GM18499 (cell line): ENCODE measurements at regions not wholly inside any gene's neighbourhood (a gene's known extent, or its start where the extent isn't known, plus 50 kb on each side); places are given as distances from the start of the nearest gene placed in this dataset.

Source experiments
- ATAC-seq: cut with Tn5 transposase; IDR thresholded peaks from one replicate; pipeline ENCODE4 v1.9.1; 2021; ENCODE audit warnings: moderate number of reproducible peaks; ENCODE audit not compliant: insufficient read depth, unreplicated experiment

DNA sequence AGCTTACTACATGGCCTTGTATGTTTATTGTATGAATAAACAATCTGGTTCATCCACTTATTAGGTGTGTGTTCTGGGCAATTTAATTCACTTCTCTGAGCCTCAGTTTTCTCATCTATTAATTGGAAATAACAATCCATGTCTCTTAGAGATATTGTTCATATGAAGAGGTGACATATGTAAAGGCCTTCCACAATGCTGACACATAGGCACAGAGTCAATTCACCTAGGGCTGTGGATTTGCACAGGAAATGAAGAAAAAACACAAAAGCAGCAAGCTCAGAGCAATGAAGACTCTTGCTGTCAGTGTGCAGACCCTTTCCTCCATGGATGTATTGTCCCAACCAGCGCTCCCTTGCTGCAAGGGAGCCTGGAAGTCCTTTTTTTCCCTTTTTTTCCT, 195.2 kb upstream of the CAMK1G start:
- no peak for ATAC-seq

DNA sequence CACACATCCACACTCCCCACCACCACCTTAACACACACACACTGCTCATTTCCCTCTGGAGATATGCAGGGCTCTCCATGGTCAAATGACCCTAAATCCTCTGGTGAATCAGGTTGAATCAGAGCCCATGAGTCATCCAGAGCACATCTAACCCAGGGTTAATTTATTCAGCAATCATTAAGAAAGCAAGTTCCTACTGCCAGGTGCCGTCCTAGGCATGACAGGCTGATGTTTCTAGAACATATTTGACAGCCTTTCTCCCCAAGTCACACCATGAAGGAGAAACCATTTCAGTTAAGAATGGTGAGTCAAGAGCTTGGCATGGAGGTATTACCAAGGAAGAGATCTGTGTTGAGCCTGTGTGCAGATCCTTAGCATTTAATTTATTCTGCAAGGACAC, 194.3 kb upstream of the CAMK1G start:
- ATAC-seq = no peak

GRCh38 chr1:209389975-209390374, 193.5 kb upstream of the CAMK1G start:
- ATAC-seq = no peak

- no peak for ATAC-seq
Measured at GRCh38 chr1:209390764-209391163, 192.8 kb upstream of the CAMK1G start.

GRCh38 chr1:209391792-209392191, 191.7 kb upstream of the CAMK1G start:
- no peak for ATAC-seq

DNA sequence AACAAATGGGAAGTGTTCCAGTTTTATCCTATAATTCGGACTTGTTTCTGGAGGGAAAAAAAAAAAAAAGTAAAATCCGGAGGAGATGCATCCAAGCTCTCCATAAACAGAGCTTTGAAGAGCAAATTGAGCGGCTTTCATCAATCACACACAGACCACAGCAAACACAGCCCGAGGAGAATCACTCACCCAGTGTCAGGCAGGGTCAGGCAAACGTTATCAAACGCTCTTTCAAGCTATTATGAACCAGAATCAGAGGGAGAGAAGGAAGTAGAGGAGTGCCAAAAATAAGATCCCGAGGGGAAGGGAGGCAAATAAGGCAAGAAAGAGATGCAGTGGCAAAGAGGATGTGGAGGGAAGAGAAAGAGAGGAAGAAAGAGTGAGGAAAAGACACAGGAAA, 188.3 kb upstream of the CAMK1G start:
- no peak for ATAC-seq

DNA sequence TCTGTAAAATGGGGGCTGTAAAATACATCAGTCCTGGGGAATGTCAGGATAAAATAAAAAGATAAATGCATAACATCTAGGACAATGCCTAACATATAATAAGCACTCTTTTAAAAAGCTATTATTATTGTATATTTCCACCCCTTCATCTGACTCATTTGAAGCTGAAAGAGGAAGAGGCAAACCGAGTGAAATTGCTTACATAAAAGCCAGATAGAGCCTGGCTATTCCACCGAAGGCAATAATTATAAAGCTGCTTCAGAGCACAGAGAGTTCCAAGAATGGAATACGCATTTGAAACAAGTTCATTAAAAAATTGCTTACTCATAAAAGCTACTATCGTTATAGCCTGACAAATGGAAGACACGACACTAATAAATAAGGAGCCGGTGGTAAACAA, 186.1 kb upstream of the CAMK1G start:
- no peak for ATAC-seq

GRCh38 chr1:209397910-209398309, 185.6 kb upstream of the CAMK1G start:
- no peak for ATAC-seq

- ATAC-seq = no peak
Measured at GRCh38 chr1:209398313-209398991, 185.1 kb upstream of the CAMK1G start.

GRCh38 chr1:209399800-209400199, 183.7 kb upstream of the CAMK1G start:
- ATAC-seq = no peak

DNA sequence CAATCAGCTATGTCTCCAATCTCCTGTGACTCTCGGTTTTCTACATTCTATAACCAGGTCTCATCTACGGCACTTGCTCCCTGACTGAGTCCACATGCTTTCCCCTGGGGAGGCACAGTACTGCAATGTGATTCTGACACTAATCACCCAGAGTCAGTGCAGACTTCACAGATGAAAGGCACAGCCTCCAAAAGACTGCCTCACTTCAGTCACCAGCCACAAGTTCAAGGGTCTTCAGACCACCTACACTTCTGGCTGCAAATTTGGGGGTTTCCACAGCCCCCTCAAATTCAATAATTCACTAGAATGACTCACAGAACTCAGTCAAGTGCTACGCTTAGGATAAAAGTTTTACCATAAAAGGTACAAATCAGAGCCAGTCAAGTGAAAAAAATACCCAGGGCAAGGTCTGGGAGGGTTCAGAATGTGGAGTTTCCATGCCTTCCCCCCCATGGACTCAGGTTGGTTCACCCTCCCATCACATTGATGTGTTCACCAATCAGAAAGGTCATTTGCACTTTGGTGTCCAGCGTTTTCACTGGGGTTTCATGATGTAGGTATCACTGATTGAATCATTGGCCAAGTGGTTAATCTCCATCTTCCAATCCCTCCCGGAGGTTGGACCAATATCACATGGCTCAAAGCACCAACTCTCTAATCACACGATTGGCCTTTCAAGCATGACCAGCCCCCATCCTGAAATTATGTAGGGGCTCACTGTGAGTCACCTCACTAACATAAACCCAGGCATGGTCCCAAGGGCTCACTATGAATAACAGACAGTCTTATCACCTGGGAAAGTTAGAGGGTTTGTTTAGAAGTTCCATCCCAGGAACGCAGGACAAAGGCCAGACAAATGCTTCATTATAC, 182.9 kb upstream of the CAMK1G start:
- ATAC-seq = no peak

DNA sequence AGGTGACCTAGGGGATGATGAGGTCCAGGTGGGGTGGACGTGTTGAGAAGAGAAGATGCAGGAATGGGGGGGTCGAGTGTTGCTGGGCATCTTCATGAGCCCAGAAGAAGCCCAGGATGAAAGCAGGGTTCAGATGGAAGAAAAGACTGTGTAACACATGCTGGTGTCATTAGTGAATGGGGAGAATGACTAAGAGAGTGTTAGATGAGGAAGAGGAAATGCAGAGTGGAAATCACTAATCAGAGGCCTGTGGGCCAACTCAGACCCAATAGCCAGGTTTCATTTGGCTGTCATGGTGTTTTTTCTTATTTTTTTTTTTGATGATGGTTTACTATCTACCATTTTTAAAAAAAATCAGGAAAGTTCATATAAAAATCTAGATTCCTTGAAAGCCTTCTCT, 180.8 kb upstream of the CAMK1G start:
- ATAC-seq = no peak

GRCh38 chr1:209403921-209404320, 179.6 kb upstream of the CAMK1G start:
- no peak for ATAC-seq

DNA sequence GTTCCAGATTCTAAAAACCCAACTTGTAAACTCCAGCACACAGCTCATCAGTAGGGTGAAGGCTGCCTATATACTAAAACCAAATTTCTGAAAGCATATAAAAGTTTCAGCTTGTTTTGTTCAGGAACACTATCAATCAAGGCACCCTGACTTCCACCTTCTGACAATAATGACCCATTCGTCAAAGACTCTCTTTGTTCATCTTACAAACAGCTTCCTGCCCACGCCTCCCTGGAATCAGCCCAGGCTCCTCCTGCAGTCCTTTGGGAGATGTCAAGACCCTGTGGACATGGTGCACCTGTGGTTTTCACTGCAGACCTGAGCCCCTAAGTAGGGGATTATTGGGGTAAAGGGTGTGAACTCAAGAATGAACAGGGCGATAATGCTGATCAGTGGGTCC, 178.9 kb upstream of the CAMK1G start:
- ATAC-seq = no peak

DNA sequence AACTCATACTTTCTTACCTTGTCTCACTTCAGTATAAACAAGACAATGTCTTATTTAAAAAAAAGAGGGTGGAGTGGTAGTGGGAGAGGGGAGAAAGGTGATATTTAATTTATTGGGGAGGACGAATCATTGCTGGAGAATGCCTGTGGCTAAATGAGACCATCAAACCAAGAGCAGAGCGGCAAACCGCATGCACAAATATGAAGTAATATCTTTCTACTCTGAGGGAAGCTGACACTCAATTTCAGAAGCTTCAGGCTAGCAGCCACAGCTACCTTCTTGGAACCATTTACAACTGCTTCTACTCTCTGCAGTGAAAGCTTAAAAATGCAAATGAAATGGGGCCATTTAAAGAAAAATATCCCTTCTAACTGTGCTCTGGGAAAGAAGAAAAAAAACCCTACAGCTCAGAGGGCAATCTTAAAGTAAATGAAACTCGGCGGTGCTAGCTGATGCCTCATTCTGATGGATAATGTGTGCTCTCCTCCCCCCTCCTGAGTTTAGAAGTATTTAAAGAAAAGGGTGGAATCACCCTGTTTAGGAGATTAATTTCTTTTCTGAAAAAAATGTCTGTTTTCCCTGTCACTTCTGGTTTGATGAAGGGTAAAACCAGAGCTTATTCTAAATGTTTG, 178.2 kb upstream of the CAMK1G start:
- ATAC-seq = no peak

- no peak for ATAC-seq
Measured at GRCh38 chr1:209406168-209406567, 177.3 kb upstream of the CAMK1G start.

- no peak for ATAC-seq
Measured at GRCh38 chr1:209406595-209406994, 176.9 kb upstream of the CAMK1G start.

DNA sequence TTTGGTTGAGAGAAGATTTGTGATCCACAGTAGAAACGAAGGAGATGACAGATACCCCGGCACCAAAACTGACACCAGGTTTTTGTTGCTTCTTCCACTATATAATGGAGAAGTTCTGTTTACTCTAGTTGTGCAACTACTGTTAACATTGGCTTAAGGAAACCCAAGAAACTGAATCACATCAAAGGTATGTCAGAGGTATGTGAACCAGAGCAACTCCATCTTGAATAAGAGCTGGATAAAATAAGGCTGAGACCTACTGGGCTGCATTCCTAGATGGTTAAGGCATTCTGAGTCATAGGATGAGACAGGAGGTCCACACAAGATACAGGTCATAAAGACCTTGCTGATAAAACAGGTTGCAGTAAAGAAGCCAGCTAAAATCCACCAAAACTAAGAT, 173.7 kb upstream of the CAMK1G start:
- no peak for ATAC-seq

- ATAC-seq = no peak
Measured at GRCh38 chr1:209411491-209411929, 172.0 kb upstream of the CAMK1G start.

DNA sequence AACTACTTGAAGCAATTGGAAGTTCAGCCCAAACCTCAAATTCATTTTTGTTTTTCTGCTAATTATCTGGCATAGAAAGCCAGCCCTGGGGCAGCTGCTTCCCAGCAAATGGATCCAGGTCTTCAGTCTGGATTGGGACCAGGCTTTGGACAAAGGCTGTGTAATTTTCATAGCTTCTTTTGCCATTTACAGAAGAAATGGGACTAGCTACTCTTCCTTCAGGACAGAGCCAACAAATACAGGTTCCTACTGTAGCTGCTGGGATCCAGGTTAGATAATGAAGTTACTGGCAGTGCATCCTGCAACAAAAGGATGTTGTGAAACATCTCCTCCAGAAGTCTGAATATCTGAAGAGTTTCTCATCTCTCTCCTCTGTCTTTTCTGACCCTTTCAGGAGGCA, 171.5 kb upstream of the CAMK1G start:
- ATAC-seq = no peak

DNA sequence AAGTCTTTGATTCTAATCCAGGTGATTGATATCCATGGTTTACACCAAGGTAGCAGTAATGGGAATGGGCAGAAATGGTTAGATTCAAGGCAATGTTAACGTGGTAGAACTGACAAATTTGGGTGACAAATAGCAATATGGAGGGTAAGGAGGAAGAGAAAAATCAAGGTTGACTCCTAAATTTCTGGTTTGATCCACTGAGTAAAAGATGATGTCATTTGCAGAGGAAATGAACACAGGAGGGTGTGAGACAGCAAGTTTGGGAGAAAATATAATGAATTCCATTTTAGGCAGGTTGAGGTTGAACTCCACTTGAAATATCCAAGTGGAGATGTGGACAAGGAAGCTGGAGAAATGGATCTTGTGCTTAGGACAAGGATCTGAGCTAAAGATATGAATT, 170.9 kb upstream of the CAMK1G start:
- ATAC-seq = no peak
